K562 (cell line): ENCODE measurements at regions not wholly inside any gene's neighbourhood (a gene's known extent, or its start where the extent isn't known, plus 50 kb on each side); places are given as distances from the start of the nearest gene placed in this dataset.

Source experiments
- ATAC-seq: fragments of 200-7000 bp; cut with Tn5 transposase; 3 replicates; pipeline ENCODE4 v1.9.1; 2020; ENCODE audit warnings: moderate library complexity
- BruUV-seq: library from RNA; stranded (reverse); fragments of 400-500 nt; replicated peaks from 2 replicates; lab custom pipeline; 2021; lab: Mats Ljungman, UMichigan
- CTCF ChIA-PET: fragments of 300-600 bp; formaldehyde crosslinking; extraction: SDS; loops from one replicate; lab custom pipeline; 2021; ENCODE audit warnings: low intra/inter-chr PET ratio; lab: Yijun Ruan, JAX
- POLR2A ChIA-PET: fragments of 300-600, 350-650 bp; sonication (Branson Sonifier 250); formaldehyde crosslinking; extraction: SDS; loops from one replicate; lab custom pipeline; 2021; ENCODE audit warnings: antibody characterized with exemption, inconsistent platforms; lab: Yijun Ruan, JAX
- DNase-seq, 4 experiments: peaks; one replicate each; pipeline versions ENCODE4 v3.0.0 to v3.0.0-alpha.2; 2011 to 2018; ENCODE audit warnings: low spot score in 3 of 4, mixed read lengths in 3 of 4; ENCODE audit errors: extremely low read depth in 1 of 4
- FAIRE-seq: peaks from 2 replicates; lab custom pipeline; 2011; peaks lifted over from hg19 to GRCh38; lab: Jason Lieb, UNC
- H2AFZ ChIP-seq: 2 replicates; pipeline ENCODE4 v1.6.0; 2011; ENCODE audit warnings: low read depth, low read length, control low read depth, inconsistent platforms
- H3K27ac ChIP-seq: fragments of 200-600 bp; 3 replicates; pipeline ENCODE4 v1.8.0; 2011; ENCODE audit warnings: low read depth, mild to moderate bottlenecking, control low read depth, inconsistent platforms, low read length, moderate library complexity, mixed read lengths; ENCODE audit errors: extremely low read depth
- H3K27me3 ChIP-seq, 2 experiments: fragments of 300-600 bp in 1 of 2; 2 replicates in 1 of 2; 3 replicates in 1 of 2; pipeline versions ENCODE4 v1.6.0 to v1.8.0; 2011; ENCODE audit warnings: inconsistent platforms in 2 of 2, low read length in 2 of 2, mild to moderate bottlenecking in 1 of 2, mixed read lengths in 1 of 2, moderate library complexity in 1 of 2; ENCODE audit not compliant: control insufficient read depth in 2 of 2, insufficient read depth in 2 of 2
- H3K36me3 ChIP-seq: fragments of 300-600 bp; 3 replicates; pipeline ENCODE4 v1.8.0; 2011; ENCODE audit warnings: mild to moderate bottlenecking, low read length, inconsistent platforms; ENCODE audit not compliant: control insufficient read depth, insufficient read depth
- H3K4me1 ChIP-seq, 2 experiments: fragments of 200-600 bp in 1 of 2; replicated peaks in 1 of 2; 2 replicates in 1 of 2; 3 replicates in 1 of 2; pipeline versions ENCODE4 v1.5.1 to v1.8.0; 2011; ENCODE audit warnings: inconsistent platforms in 2 of 2, low read length in 2 of 2, mild to moderate bottlenecking in 1 of 2, mixed read lengths in 1 of 2, moderate library complexity in 1 of 2; ENCODE audit not compliant: control insufficient read depth in 2 of 2, insufficient read depth in 2 of 2
- H3K4me2 ChIP-seq: 2 replicates; pipeline ENCODE4 v1.6.1; 2011; ENCODE audit warnings: low read length, control low read depth, inconsistent platforms, mixed read lengths; ENCODE audit not compliant: insufficient read depth
- H3K4me3 ChIP-seq: fragments of 200-600 bp; sonication (generic), shearing (Covaris generic); 2 replicates; pipeline ENCODE4 v1.5.1; 2016; ENCODE audit warnings: control low read depth, inconsistent platforms
- H3K79me2 ChIP-seq: fragments of 200-600 bp; 3 replicates; pipeline ENCODE4 v1.8.0; 2011; ENCODE audit warnings: low read length, inconsistent platforms; ENCODE audit not compliant: control insufficient read depth, insufficient read depth
- H3K9ac ChIP-seq, 2 experiments: 2 replicates each; pipeline versions ENCODE4 v1.6.0 to v1.6.1; 2011; ENCODE audit warnings: low read depth in 2 of 2, low read length in 2 of 2, control low read depth in 1 of 2, inconsistent platforms in 1 of 2, mild to moderate bottlenecking in 1 of 2, mixed read lengths in 1 of 2; ENCODE audit not compliant: insufficient read depth in 1 of 2
- H3K9me1 ChIP-seq: one replicate; pipeline ENCODE4 v1.6.0; 2011; ENCODE audit warnings: inconsistent platforms, mild to moderate bottlenecking, low read length, moderate library complexity; ENCODE audit not compliant: control insufficient read depth, insufficient read depth
- H3K9me3 ChIP-seq: replicated peaks from 2 replicates; pipeline ENCODE4 v1.5.1; 2011; ENCODE audit warnings: low read depth, low read length, inconsistent platforms; ENCODE audit not compliant: control insufficient read depth, insufficient read depth
- H4K20me1 ChIP-seq: replicated peaks from 2 replicates; pipeline ENCODE4 v1.6.1; 2011; ENCODE audit warnings: low read length, inconsistent platforms, mixed read lengths; ENCODE audit not compliant: control insufficient read depth, insufficient read depth
- DPF2 ChIP-seq: fragments of 450-650 bp; IDR thresholded peaks from 2 replicates; pipeline ENCODE4 v1.6.1; 2016
- HDAC3 ChIP-seq: fragments of 450-650 bp; IDR thresholded peaks from 2 replicates; pipeline ENCODE4 v1.6.1; 2018; ENCODE audit warnings: borderline replicate concordance, mild to moderate bottlenecking, moderate library complexity; ENCODE audit not compliant: partially characterized antibody
- POLR2AphosphoS2 ChIP-seq: IDR thresholded peaks from 2 replicates; pipeline ENCODE4 v1.6.1; 2012; ENCODE audit warnings: low read length, improper control_type of control experiment
- TCF7L2 ChIP-seq: fragments of 150-350 bp; IDR thresholded peaks from 2 replicates; pipeline ENCODE4 v1.6.1; 2016; ENCODE audit warnings: low read depth, mild to moderate bottlenecking, low read length, moderate library complexity
- XRCC4 ChIP-seq: IDR thresholded peaks from one replicate; pipeline ENCODE4 v1.6.1; 2011; ENCODE audit not compliant: insufficient read depth, insufficient read length; ENCODE audit errors: extremely low read depth
- ZNF274 ChIP-seq: IDR thresholded peaks from 2 replicates; pipeline ENCODE4 v1.6.1; 2011; ENCODE audit warnings: low read depth, mild to moderate bottlenecking, low read length, moderate library complexity, borderline replicate concordance
- ZNF79 ChIP-seq: fragments of 250-450 bp; sonication (Bioruptor Pico); IDR thresholded peaks from 2 replicates; pipeline ENCODE4 v1.4.0; 2020; ENCODE audit warnings: low read depth, mild to moderate bottlenecking, moderate library complexity
- WGBS: fragments of 100-300 bp; shearing (Covaris generic); methylation state at CpG from one replicate; pipeline ENCODE4 v1.1.6; 2016; ENCODE audit warnings: low coverage, mixed read lengths; ENCODE audit not compliant: insufficient coverage; ENCODE audit errors: missing lambda C conversion rate; 5-methylcytosine and 5-hydroxymethylcytosine counted together
- in situ Hi-C: fragments of 300-500 bp; cut with MboI; formaldehyde crosslinking; loops from 4 replicates; pipeline ENCODE4 v1.15.0; 2018; ENCODE audit warnings: inconsistent platforms, mixed read lengths
- intact Hi-C: fragments of 100-400 bp; cut with micrococcal nuclease; formaldehyde crosslinking; loops from 2 replicates; pipeline ENCODE4 v1.14.2; 2022
- TF ChIP-seq, protein P1 (sequence below): fragments of 450-650 bp; formaldehyde crosslinking; IDR thresholded peaks from 2 replicates; pipeline ENCODE4 v1.4.0; 2020; ENCODE audit warnings: mild to moderate bottlenecking
- TF ChIP-seq, protein P2 (sequence below): fragments of 450-650 bp; conservative IDR thresholded peaks from 2 replicates; pipeline ENCODE4 v1.6.1; 2016; ENCODE audit warnings: missing genetic modification characterization, low read depth, mild to moderate bottlenecking, control low read depth, missing compliant biosample characterization
- TF ChIP-seq, protein P3 (sequence below): sonication (generic); formaldehyde crosslinking; IDR thresholded peaks from 2 replicates; pipeline ENCODE4 v1.8.0; 2022; ENCODE audit warnings: mild to moderate bottlenecking, missing genetic modification reagents
- TF ChIP-seq, protein P4 (sequence below): fragments of 450-650 bp; formaldehyde crosslinking; IDR thresholded peaks from 2 replicates; pipeline ENCODE4 v1.4.0; 2020; ENCODE audit warnings: mild to moderate bottlenecking, moderate library complexity

DNA sequence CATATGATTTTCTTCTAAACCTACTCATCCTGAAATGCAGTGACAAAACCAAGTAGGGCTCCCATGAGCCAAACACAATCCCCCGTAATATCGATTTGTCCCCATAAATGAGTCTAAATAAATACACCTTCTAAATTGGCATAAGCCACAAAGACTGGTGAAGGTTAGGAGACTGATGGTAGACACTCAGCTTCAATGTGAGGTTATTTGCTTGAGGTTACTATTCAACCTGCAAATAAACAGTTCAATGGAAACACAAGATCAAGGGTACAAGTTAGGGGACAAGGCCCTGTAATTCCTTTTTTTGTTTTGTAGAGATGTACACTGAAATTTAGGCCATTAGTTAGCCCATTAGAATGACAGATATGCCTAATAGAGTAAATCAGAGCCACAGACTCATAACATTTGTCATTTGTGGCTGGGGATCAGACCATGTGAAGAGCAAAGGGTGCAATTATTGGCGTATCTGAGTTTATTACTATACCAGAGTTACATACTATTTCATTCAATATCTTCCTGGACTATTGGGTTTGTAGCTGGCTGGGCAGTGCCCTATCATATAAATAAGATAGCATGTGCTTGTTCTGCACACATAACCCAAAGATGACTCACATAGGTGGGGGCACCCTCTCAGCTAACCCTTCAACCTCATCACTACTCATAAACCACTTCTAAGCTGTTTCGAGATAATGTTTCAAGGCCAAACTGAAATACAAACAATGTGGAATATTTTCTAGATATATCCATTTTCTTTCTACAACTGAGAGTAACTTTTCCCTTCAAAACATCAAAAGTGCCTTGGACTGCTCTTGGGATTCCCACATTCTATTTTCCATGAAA lies 695.3 kb downstream of the KCNA4 start:
- FAIRE-seq = no peak

More for the DNA sequence above, 695.3 kb downstream of the KCNA4 start:
- no peaks in the 10 kb centered on the region for H4K20me1 ChIP-seq
- no peaks in the 10 kb centered on the region for H3K9me3 ChIP-seq
- H3K9ac ChIP-seq = no peak overlapping the region
- H3K4me1 ChIP-seq = no peaks in the 10 kb centered on the region
- H3K27me3 ChIP-seq = no peaks in the 10 kb centered on the region
- in situ Hi-C loops (no loop called here), intact Hi-C loops (no loop called here)
- no peak overlapping the region for H3K4me2 ChIP-seq
- BruUV-seq = no TSS peak
- ATAC-seq (no peak), DNase-seq (no peak)
- no peaks in the 10 kb centered on the region for H3K36me3 ChIP-seq
- POLR2A ChIA-PET = no interaction called here
- TF ChIP-seq, protein P1, sequence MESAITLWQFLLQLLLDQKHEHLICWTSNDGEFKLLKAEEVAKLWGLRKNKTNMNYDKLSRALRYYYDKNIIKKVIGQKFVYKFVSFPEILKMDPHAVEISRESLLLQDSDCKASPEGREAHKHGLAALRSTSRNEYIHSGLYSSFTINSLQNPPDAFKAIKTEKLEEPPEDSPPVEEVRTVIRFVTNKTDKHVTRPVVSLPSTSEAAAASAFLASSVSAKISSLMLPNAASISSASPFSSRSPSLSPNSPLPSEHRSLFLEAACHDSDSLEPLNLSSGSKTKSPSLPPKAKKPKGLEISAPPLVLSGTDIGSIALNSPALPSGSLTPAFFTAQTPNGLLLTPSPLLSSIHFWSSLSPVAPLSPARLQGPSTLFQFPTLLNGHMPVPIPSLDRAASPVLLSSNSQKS (CRISPR knock-in tag) = no peak
- TF ChIP-seq ZNF79 (CRISPR knock-in tag) (no peak), HDAC3 (no peak), ZNF274 (no peak), DPF2 (no peak), POLR2AphosphoS2 (no peak), XRCC4 (no peak), TCF7L2 (no peak)
- TF ChIP-seq, protein P2, sequence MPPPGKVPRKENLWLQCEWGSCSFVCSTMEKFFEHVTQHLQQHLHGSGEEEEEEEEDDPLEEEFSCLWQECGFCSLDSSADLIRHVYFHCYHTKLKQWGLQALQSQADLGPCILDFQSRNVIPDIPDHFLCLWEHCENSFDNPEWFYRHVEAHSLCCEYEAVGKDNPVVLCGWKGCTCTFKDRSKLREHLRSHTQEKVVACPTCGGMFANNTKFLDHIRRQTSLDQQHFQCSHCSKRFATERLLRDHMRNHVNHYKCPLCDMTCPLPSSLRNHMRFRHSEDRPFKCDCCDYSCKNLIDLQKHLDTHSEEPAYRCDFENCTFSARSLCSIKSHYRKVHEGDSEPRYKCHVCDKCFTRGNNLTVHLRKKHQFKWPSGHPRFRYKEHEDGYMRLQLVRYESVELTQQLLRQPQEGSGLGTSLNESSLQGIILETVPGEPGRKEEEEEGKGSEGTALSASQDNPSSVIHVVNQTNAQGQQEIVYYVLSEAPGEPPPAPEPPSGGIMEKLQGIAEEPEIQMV (tag) = no peak
- TF ChIP-seq, protein P3, sequence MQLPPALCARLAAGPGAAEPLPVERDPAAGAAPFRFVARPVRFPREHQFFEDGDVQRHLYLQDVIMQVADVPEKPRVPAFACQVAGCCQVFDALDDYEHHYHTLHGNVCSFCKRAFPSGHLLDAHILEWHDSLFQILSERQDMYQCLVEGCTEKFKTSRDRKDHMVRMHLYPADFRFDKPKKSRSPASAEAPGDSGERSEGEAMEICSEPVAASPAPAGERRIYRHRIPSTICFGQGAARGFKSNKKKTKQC = no peak
- TF ChIP-seq, protein P4, sequence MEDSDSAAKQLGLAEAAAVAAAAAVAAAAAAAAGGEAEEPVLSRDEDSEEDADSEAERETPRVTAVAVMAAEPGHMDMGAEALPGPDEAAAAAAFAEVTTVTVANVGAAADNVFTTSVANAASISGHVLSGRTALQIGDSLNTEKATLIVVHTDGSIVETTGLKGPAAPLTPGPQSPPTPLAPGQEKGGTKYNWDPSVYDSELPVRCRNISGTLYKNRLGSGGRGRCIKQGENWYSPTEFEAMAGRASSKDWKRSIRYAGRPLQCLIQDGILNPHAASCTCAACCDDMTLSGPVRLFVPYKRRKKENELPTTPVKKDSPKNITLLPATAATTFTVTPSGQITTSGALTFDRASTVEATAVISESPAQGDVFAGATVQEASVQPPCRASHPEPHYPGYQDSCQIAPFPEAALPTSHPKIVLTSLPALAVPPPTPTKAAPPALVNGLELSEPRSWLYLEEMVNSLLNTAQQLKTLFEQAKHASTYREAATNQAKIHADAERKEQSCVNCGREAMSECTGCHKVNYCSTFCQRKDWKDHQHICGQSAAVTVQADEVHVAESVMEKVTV (CRISPR knock-in tag) = no peak
- H3K9me1 ChIP-seq = no peaks in the 10 kb centered on the region
- 2% methylated on average over 4 of the region's 4 CpGs for WGBS
- no peak overlapping the region for H3K4me3 ChIP-seq
- no peak overlapping the region for H3K27ac ChIP-seq
- no peak overlapping the region for H2AFZ ChIP-seq
- H3K79me2 ChIP-seq = no peaks in the 10 kb centered on the region
- CTCF ChIA-PET = no interaction called here
